ENCODE measurements at regions not wholly inside any gene's neighbourhood (a gene's known extent, or its start where the extent isn't known, plus 50 kb on each side); places are given as distances from the start of the nearest gene placed in this dataset.

DNA sequence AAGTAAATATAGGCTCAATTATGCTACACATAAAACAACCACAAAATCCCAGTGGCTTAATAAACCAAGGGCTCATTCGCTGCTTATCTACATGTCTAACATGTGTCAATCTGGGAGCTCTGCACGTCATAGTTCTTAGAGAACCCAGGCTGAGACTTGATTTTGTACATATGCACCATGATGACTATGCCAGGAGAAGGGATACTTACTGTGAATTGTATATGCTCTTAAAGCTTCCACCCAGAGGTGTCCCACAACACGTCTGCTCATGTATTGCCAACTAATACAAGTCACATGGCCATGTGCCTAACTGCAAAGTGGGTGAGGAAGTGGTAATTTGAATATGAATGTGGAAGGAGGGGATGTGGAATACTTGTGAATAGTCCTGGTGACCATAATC is 262.1 kb downstream of the CPS1 start:
- Histone ChIP-seq H3K4me3 (no peak overlapping the region), H3K27ac (no peak overlapping the region), H3K27me3 (no peaks in the 10 kb centered on the region), H3K36me3 (replicated peaks in 1 of 2; ENCODE audit: insufficient read depth in 1 of 2, low read depth in 2 of 2) (no peaks in the 10 kb centered on the region), H3K9me3 (no peaks in the 10 kb centered on the region), H3K4me1 (no peaks in the 10 kb centered on the region)
- DNase-seq (no peak), ATAC-seq (no peak)
- intact Hi-C loops (cut with DNase I): no loop called here
- TF ChIP-seq, protein P1, sequence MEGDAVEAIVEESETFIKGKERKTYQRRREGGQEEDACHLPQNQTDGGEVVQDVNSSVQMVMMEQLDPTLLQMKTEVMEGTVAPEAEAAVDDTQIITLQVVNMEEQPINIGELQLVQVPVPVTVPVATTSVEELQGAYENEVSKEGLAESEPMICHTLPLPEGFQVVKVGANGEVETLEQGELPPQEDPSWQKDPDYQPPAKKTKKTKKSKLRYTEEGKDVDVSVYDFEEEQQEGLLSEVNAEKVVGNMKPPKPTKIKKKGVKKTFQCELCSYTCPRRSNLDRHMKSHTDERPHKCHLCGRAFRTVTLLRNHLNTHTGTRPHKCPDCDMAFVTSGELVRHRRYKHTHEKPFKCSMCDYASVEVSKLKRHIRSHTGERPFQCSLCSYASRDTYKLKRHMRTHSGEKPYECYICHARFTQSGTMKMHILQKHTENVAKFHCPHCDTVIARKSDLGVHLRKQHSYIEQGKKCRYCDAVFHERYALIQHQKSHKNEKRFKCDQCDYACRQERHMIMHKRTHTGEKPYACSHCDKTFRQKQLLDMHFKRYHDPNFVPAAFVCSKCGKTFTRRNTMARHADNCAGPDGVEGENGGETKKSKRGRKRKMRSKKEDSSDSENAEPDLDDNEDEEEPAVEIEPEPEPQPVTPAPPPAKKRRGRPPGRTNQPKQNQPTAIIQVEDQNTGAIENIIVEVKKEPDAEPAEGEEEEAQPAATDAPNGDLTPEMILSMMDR (IDR thresholded peaks at IDR 0.05): no peak
- TF ChIP-seq POLR2A (IDR thresholded peaks at IDR 0.05): no peak
- 45 to 66% methylated on average over 3 of the region's 3 CpGs for WGBS, 2 donors

DNA sequence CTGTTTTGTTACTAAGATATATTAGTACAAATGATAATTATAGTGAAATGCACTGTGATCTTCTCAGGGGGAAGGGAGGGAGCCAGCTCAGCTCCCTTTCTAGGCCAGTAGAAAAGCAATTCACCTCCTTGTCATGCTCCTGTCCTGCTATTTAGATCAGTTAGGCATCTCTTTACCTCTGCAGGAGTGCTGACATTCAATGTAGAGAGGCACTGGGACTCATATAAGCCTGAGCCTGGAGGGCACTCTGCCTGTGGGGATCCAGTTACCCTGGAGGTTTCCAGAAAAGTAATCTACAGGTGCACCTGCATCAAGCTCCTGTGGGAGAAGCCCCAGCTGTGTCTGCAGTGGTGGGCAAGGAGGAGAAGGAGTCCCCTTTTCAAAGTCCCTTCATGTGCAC is 277.0 kb downstream of the CPS1 start:
- intact Hi-C loops (cut with DNase I): no loop called here
- no peak for TF ChIP-seq POLR2A (IDR thresholded peaks at IDR 0.05)
- TF ChIP-seq, protein P1 (IDR thresholded peaks at IDR 0.05): no peak
- no peaks in the 10 kb centered on the region for H3K4me1 ChIP-seq
- H3K9me3 ChIP-seq: no peaks in the 10 kb centered on the region
- H3K27ac ChIP-seq: no peak overlapping the region
- ATAC-seq (no peak), DNase-seq (no peak)
- no peaks in the 10 kb centered on the region for H3K36me3 ChIP-seq (replicated peaks in 1 of 2; ENCODE audit: insufficient read depth in 1 of 2, low read depth in 2 of 2)
- H3K27me3 ChIP-seq: no peaks in the 10 kb centered on the region
- no peak overlapping the region for H3K4me3 ChIP-seq

DNA sequence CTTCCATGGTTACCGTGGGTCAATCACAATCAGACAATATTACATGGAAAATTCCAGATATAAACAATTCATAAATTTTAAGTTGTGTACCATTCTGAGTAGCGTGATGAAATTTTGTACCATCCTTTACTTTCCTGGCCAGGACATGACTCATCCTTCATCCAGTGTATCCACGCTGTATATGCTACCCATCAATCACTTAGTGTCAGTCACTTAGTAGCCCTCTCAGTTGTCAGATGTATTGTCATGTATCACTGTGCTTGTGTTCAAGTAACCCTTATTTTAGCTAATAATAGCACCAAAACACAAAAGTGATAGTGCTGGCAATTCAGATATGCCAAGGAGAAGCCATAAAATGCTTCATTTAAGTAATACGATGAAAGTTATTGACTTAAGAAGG is 282.6 kb downstream of the CPS1 start:
- Histone ChIP-seq H3K4me3 (no peak overlapping the region), H3K36me3 (replicated peaks in 1 of 2; ENCODE audit: insufficient read depth in 1 of 2, low read depth in 2 of 2) (no peaks in the 10 kb centered on the region), H3K27ac (no peak overlapping the region), H3K27me3 (no peaks in the 10 kb centered on the region), H3K9me3 (no peaks in the 10 kb centered on the region), H3K4me1 (no peaks in the 10 kb centered on the region)
- WGBS, 2 donors: 79% methylated on average over 4 of the region's 4 CpGs
- DNase-seq (no peak), ATAC-seq (no peak)
- TF ChIP-seq, protein P1 (IDR thresholded peaks at IDR 0.05): no peak
- TF ChIP-seq POLR2A (IDR thresholded peaks at IDR 0.05): no peak
- intact Hi-C loops (cut with DNase I): no loop called here

DNA sequence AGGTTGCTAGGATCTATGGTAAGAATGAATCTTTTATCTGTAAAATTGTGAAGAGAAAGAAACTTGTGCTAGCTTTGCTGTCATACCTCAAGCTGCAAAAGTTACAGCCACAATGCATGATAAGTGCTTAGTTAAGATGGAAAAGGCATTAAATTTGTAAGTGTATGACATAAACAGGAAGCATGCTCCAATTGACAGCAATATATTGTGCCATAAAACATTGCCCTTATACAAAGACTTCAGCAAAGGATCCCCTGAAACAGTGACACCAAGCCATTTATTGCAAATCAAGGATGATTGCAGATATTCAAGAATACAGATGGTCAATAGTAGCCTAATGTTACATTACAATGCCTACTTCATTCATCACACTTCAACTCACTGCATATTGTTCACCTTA is 283.1 kb downstream of the CPS1 start:
- Histone ChIP-seq H3K9me3 (no peaks in the 10 kb centered on the region), H3K4me3 (no peak overlapping the region), H3K27me3 (no peaks in the 10 kb centered on the region), H3K4me1 (no peaks in the 10 kb centered on the region), H3K27ac (no peak overlapping the region), H3K36me3 (replicated peaks in 1 of 2; ENCODE audit: insufficient read depth in 1 of 2, low read depth in 2 of 2) (no peaks in the 10 kb centered on the region)
- TF ChIP-seq, protein P1 (IDR thresholded peaks at IDR 0.05): no peak
- no peak for TF ChIP-seq POLR2A (IDR thresholded peaks at IDR 0.05)
- ATAC-seq (no peak), DNase-seq (no peak)
- intact Hi-C loops (cut with DNase I): no loop called here

DNA sequence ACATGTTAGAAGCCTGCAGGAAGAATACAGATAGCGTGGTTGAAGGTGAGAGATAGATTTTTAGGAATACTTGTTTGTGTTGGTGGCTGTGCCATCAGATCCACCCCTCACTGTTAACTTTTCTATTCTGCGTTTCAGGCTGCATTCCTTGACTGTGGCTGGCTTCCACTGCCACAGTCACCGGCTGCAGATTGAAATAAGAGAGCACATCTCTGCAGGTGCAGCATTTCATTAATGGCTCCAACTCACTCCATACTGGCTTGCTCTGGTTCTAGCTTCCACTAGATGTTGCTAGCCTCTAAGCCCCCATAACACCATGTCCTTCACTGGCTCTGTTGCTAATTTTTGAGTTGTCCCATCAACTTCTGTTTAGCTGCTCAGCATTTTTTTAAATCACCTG is 286.5 kb downstream of the CPS1 start:
- H3K4me3 ChIP-seq: no peak overlapping the region
- WGBS, 2 donors: 64 to 66% methylated on average over 3 of the region's 3 CpGs
- no peaks in the 10 kb centered on the region for H3K4me1 ChIP-seq
- TF ChIP-seq, protein P1 (IDR thresholded peaks at IDR 0.05): no peak
- TF ChIP-seq POLR2A (IDR thresholded peaks at IDR 0.05): no peak
- intact Hi-C loops (cut with DNase I): no loop called here
- no peak for ATAC-seq
- no peaks in the 10 kb centered on the region for H3K9me3 ChIP-seq
- no peaks in the 10 kb centered on the region for H3K36me3 ChIP-seq (replicated peaks in 1 of 2; ENCODE audit: insufficient read depth in 1 of 2, low read depth in 2 of 2)
- no peak overlapping the region for H3K27ac ChIP-seq
- DNase-seq: no peak
- no peaks in the 10 kb centered on the region for H3K27me3 ChIP-seq

Measured in body of pancreas (tissue), 4 donors.